Caco-2 (cell line): ENCODE measurements at regions not wholly inside any gene's neighbourhood (a gene's known extent, or its start where the extent isn't known, plus 50 kb on each side); places are given as distances from the start of the nearest gene placed in this dataset.

Experiments used
- BruUV-seq: library from RNA; stranded (reverse); fragments of 400-500 nt; replicated peaks from 2 replicates; lab custom pipeline; 2021; lab: Mats Ljungman, UMichigan
- CTCF ChIA-PET: fragments of 300-600 bp; sonication (Branson Sonifier 250); formaldehyde crosslinking; loops from one replicate; lab custom pipeline; 2022; ENCODE audit warnings: antibody characterized with exemption; lab: Charles Lee
- POLR2A ChIA-PET: fragments of 300-600 bp; sonication (Branson Sonifier 250); formaldehyde crosslinking; loops from one replicate; lab custom pipeline; 2022; ENCODE audit warnings: antibody characterized with exemption; lab: Charles Lee
- DNase-seq, 2 experiments: peaks; one replicate each; pipeline versions ENCODE4 v3.0.0 to v3.0.0-alpha.2; 2020 to 2022
- H3K27me3 ChIP-seq: replicated peaks from 2 replicates; pipeline ENCODE4 v1.6.0; 2011; ENCODE audit warnings: low read length; ENCODE audit not compliant: control insufficient read depth, insufficient read depth
- H3K36me3 ChIP-seq: 2 replicates; pipeline ENCODE4 v1.5.1; 2011; ENCODE audit warnings: low read length; ENCODE audit not compliant: control insufficient read depth, insufficient read depth
- H3K4me1 ChIP-seq: fragments of 250-450 bp; sonication (Bioruptor Pico); 2 replicates; pipeline ENCODE4 v1.5.1; 2020; ENCODE audit warnings: mild to moderate bottlenecking
- H3K4me3 ChIP-seq: 2 replicates; pipeline ENCODE4 v1.5.1; 2011; ENCODE audit warnings: low read depth, mild to moderate bottlenecking, control low read depth, low read length
- H3K9me3 ChIP-seq: fragments of 250-450 bp; sonication (Bioruptor Pico); 2 replicates; pipeline ENCODE4 v1.5.1; 2020; ENCODE audit warnings: mild to moderate bottlenecking, moderate library complexity
- H3K27ac Mint-ChIP-seq: one replicate; pipeline ENCODE4 v1.8.0; 2022; ENCODE audit warnings: mixed read lengths; ENCODE audit not compliant: unreplicated experiment
- H3K27me3 Mint-ChIP-seq: one replicate; pipeline ENCODE4 v1.8.0; 2022; ENCODE audit warnings: mixed read lengths; ENCODE audit not compliant: insufficient read depth, unreplicated experiment
- H3K36me3 Mint-ChIP-seq: one replicate; pipeline ENCODE4 v1.8.0; 2022; ENCODE audit warnings: mild to moderate bottlenecking, mixed read lengths; ENCODE audit not compliant: insufficient read depth, unreplicated experiment
- H3K4me1 Mint-ChIP-seq: one replicate; pipeline ENCODE4 v1.8.0; 2022; ENCODE audit warnings: low read depth, mixed read lengths; ENCODE audit not compliant: unreplicated experiment
- H3K4me3 Mint-ChIP-seq: one replicate; pipeline ENCODE4 v1.8.0; 2022; ENCODE audit warnings: mild to moderate bottlenecking, moderate library complexity, mixed read lengths; ENCODE audit not compliant: unreplicated experiment
- H3K9me3 Mint-ChIP-seq: one replicate; pipeline ENCODE4 v1.8.0; 2022; ENCODE audit warnings: mixed read lengths; ENCODE audit not compliant: unreplicated experiment
- intact Hi-C: fragments of 100-400 bp; cut with micrococcal nuclease; formaldehyde crosslinking; loops from one replicate; pipeline ENCODE4 v1.10.0; 2022; ENCODE audit not compliant: unreplicated experiment
- TF ChIP-seq, protein P1 (sequence below), 2 experiments: fragments of 200-600 bp in 1 of 2; IDR thresholded peaks; 1 replicate in 1 of 2; 2 replicates in 1 of 2; pipeline versions ENCODE4 v1.5.1 to v1.8.0; 2011 to 2022; ENCODE audit warnings: antibody characterized with exemption in 1 of 2, control low read depth in 1 of 2, inconsistent platforms in 1 of 2, low read depth in 1 of 2, low read length in 1 of 2, mild to moderate bottlenecking in 1 of 2, moderate library complexity in 1 of 2; ENCODE audit not compliant: insufficient read depth in 1 of 2, severe bottlenecking in 1 of 2, unreplicated experiment in 1 of 2

GRCh38 chr5:35502206-35502605 is 115.5 kb upstream of the SPEF2 start:
- H3K4me3 Mint-ChIP-seq = no peak overlapping the region
- no peaks in the 10 kb centered on the region for H3K4me1 ChIP-seq
- ChIA-PET CTCF (no interaction called here), POLR2A (no interaction called here)
- no peaks in the 10 kb centered on the region for H3K27me3 Mint-ChIP-seq
- H3K9me3 Mint-ChIP-seq = peaks cover 25% of the 10 kb centered on the region
- no peak overlapping the region for H3K27ac Mint-ChIP-seq
- no peak overlapping the region for H3K4me3 ChIP-seq
- no peaks in the 10 kb centered on the region for H3K27me3 ChIP-seq
- BruUV-seq = no TSS peak
- DNase-seq = no peak
- H3K4me1 Mint-ChIP-seq = no peaks in the 10 kb centered on the region
- no peaks in the 10 kb centered on the region for H3K36me3 Mint-ChIP-seq
- intact Hi-C loops = no loop called here
- TF ChIP-seq, protein P1, sequence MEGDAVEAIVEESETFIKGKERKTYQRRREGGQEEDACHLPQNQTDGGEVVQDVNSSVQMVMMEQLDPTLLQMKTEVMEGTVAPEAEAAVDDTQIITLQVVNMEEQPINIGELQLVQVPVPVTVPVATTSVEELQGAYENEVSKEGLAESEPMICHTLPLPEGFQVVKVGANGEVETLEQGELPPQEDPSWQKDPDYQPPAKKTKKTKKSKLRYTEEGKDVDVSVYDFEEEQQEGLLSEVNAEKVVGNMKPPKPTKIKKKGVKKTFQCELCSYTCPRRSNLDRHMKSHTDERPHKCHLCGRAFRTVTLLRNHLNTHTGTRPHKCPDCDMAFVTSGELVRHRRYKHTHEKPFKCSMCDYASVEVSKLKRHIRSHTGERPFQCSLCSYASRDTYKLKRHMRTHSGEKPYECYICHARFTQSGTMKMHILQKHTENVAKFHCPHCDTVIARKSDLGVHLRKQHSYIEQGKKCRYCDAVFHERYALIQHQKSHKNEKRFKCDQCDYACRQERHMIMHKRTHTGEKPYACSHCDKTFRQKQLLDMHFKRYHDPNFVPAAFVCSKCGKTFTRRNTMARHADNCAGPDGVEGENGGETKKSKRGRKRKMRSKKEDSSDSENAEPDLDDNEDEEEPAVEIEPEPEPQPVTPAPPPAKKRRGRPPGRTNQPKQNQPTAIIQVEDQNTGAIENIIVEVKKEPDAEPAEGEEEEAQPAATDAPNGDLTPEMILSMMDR (IDR thresholded peaks at IDR 0.05; ENCODE audit: insufficient read depth in 1 of 2, low read depth in 1 of 2, low read length in 1 of 2, severe bottlenecking in 1 of 2, unreplicated experiment in 1 of 2) = no peak
- H3K36me3 ChIP-seq = no peaks in the 10 kb centered on the region
- 0 out of 2 replicates have a peak, but pooled peaks cover 2% of the 10 kb centered on the region for H3K9me3 ChIP-seq

GRCh38 chr5:35488791-35489190 is 128.9 kb upstream of the SPEF2 start:
- POLR2A ChIA-PET = no interaction called here
- H3K27me3 ChIP-seq = no peaks in the 10 kb centered on the region
- H3K4me1 ChIP-seq = no peaks in the 10 kb centered on the region
- Mint-ChIP-seq H3K4me1 (no peaks in the 10 kb centered on the region), H3K36me3 (no peaks in the 10 kb centered on the region), H3K9me3 (no peaks in the 10 kb centered on the region), H3K27me3 (no peaks in the 10 kb centered on the region), H3K4me3 (no peak overlapping the region), H3K27ac (no peak overlapping the region)
- no peaks in the 10 kb centered on the region for H3K36me3 ChIP-seq
- TF ChIP-seq, protein P1 (IDR thresholded peaks at IDR 0.05; ENCODE audit: insufficient read depth in 1 of 2, low read depth in 1 of 2, low read length in 1 of 2, severe bottlenecking in 1 of 2, unreplicated experiment in 1 of 2) = no peak
- BruUV-seq = no TSS peak
- H3K9me3 ChIP-seq = no peaks in the 10 kb centered on the region
- no peak overlapping the region for H3K4me3 ChIP-seq
- intact Hi-C loops = no loop called here
- no peak for DNase-seq
- CTCF ChIA-PET = no interaction called here

DNA sequence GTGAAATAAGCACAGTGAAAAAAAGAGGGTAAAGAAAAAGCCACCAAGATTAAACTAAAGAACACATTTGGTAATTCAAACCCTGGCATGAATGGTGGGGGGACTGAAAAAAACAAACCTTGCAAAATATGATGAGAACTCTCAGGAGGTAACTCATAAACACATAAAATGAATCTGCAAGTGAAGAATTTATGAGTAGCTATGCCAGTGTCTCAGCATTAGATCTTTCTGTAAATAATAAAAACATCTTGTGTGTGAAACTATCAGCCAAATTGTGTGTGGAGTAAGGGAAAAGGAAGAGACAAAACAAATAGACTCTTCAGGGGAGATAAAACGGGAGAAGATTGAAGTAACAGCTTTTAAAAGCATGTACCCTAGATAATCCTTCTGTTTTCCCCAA is 129.6 kb upstream of the SPEF2 start:
- no peaks in the 10 kb centered on the region for H3K27me3 Mint-ChIP-seq
- Histone ChIP-seq H3K4me1 (peaks cover 7% of the 10 kb centered on the region; the same call in 1 of the 2 replicates), H3K9me3 (no peaks in the 10 kb centered on the region), H3K4me3 (no peak overlapping the region), H3K27me3 (no peaks in the 10 kb centered on the region), H3K36me3 (no peaks in the 10 kb centered on the region)
- no peaks in the 10 kb centered on the region for H3K36me3 Mint-ChIP-seq
- no peak overlapping the region for H3K27ac Mint-ChIP-seq
- ChIA-PET POLR2A (no interaction called here), CTCF (no interaction called here)
- intact Hi-C loops = no loop called here
- no peaks in the 10 kb centered on the region for H3K9me3 Mint-ChIP-seq
- no peaks in the 10 kb centered on the region for H3K4me1 Mint-ChIP-seq
- TF ChIP-seq, protein P1 (IDR thresholded peaks at IDR 0.05; ENCODE audit: insufficient read depth in 1 of 2, low read depth in 1 of 2, low read length in 1 of 2, severe bottlenecking in 1 of 2, unreplicated experiment in 1 of 2) = no peak
- BruUV-seq = no TSS peak
- DNase-seq = no peak
- no peak overlapping the region for H3K4me3 Mint-ChIP-seq
